ENCODE measurements at regions not wholly inside any gene's neighbourhood (a gene's known extent, or its start where the extent isn't known, plus 50 kb on each side); places are given as distances from the start of the nearest gene placed in this dataset.

DNA sequence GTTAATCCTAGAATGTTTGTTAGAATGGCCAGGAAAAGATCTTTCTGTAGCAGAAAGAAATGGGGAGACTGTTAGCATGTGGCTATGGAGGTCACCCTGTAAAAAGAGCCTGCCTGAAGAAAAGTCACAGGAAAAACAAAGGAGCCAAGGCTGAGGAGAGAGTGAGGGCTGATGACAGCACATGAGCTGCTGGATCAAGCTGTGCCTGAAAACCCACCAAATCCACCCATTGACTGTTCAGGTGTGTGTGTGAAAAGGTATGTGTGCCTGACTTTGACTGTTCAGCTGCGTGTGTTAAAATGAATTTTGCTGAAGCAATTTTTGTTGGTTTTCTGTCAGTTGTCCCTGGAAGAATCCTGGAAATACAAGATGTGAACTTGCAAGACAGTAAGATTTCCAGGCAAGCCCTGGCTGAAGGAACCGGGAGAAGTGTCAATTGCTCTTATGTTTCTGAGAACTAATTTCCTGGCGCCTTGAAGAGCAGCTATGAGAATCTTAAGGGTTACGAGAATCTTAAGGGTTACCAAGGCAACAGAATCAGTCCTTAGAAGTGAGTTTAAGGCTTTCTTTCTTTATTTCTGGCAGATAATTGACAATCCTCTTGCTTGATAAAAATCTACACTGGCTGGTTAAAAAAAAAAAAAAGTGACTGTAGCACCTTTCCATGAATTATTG, 73.0 kb upstream of the LGALSL start:
- DNase-seq, result no peak

DNA sequence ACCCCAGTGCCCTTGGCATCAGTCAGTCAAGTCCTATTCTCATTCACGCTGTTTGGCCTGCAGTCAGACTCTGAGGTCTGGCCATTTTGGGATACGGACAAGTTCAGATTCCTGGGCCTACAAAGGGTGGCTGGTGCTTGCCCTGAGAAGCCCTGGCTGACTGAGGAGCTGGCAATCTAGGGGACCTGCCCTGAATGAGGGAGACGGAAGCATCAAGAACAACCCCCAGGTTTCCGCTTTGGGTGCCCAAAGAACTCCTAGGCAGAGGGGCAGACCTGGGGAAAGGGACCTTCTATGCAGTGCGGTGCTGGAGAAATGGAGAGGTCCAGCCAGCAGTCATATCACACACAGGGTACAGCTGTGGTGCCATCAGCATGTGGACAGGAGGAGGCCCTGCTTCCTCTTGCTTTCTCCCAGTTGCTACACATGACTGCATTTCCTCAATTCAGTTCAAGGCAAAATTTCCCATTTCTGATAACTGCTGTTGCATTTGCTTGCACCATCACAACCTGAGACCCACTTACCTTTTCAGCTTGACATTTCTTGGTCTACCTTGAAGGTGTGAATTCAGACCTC, 70.9 kb upstream of the LGALSL start:
- peak; percentile 12 to 36 for DNase-seq

DNA sequence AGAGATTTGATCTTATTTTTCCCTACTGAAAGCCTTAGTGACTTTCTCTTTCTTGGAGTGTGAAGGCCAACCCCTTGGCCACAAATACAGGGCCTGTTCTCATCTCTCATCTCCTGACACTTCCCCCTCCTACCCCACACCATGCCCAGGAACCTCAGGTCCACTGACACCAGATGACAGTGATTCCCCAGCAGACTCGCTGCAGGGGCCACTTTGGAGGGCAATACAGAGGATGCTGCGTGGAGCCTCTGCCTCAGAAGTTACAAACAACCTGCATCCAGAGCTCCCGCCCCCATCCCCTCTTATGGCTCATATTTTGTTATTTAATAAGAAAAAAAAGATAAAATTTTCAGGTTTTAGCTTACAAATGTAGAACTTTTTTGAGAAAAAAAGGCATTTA, 70.1 kb upstream of the LGALSL start:
- no peak for DNase-seq

DNA sequence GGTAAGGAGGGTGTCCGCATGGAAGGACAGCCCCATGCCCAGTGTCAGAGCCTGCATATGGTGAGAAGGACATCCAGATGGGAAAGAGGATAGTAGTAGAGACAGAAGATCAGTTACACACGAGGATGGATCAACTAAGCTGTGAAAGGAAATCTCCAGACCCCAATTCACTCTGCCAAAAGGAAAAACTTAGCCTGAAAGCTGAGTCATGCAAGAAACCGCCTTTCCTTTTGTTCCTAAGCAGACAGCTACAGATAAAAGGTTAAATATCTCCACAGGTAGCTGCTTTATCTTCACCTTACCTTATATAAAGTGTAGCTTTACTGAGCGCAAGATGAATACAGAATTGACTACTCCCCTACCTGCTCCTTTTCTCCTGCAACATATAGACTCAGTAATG, 67.3 kb upstream of the LGALSL start:
- DNase-seq, result no peak

DNA sequence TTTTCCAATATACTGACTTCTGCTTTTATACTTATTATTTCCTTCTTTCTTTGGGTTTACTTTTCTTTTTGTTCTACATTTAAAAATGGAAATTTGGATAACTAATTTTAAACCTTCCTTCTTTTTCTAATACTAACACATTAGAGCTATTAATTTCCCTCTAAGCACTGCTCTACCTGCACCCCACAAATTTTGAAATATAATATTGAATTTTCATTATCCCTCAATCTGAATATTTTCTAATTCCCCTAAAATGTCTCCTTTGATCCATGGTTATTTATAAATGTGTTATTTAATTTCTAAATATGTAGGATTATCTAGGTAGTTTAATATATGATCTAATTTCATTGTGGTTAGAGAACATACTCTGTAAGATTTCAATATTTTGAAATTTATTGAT, 63.4 kb upstream of the LGALSL start:
- no peak for DNase-seq

DNA sequence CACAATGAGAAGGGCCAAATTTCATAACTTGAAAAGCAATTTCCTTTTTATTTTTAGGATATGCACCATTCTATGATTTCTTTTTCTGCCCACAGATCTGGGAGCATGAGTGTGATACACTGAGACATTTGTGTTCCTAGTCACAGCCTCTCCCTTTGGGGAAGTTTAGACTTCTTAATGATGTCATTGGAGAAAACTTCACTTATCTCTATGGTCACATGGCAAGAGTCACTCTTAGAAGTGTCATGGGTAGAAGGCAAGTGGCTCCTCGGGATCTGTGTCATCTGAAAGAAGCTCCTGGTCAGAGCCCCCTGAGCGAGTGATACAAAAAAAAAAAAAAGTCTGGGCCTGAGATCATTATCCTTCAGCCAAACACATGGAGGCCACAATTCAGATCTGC, 62.5 kb upstream of the LGALSL start:
- no peak for DNase-seq

DNA sequence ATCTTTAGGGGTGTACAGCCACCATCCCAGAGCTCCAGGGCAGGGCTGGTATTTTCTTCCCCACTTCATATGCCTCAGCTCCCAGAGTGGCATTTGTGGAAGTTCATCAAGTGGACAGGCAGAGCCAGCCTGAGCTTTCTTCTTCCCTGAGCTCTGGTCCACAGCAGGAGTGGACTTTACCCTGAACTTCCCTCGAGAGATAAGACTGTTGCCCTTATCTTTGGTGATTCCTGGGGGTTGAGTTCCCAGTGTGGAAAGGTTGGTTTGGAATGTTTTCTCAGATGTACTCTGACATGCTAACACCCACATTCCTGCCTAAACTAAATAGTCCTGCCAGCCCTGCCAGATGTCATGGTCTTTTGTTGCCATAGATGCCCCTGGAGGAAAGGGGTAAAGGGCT, 62.0 kb upstream of the LGALSL start:
- no peak for DNase-seq

DNA sequence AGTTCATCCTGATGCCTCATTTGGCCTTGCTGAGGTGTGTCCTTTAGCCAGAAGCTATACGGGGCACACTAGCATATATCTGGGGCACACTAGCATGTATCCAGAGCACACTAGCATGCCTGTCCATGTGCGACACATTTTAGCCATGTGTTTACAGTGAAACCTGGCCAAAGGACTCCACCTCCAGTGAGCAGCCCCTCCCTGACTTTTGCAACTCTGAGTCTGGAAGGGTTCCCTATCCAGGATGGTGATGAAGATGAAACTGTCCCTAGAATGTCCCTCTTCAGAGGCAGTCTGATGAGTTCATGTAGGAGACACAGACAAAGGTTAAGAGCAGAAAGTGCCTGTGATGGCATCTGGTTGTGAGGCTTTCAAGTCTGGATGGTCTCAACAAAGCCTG, 61.4 kb upstream of the LGALSL start:
- DNase-seq, result no peak

DNA sequence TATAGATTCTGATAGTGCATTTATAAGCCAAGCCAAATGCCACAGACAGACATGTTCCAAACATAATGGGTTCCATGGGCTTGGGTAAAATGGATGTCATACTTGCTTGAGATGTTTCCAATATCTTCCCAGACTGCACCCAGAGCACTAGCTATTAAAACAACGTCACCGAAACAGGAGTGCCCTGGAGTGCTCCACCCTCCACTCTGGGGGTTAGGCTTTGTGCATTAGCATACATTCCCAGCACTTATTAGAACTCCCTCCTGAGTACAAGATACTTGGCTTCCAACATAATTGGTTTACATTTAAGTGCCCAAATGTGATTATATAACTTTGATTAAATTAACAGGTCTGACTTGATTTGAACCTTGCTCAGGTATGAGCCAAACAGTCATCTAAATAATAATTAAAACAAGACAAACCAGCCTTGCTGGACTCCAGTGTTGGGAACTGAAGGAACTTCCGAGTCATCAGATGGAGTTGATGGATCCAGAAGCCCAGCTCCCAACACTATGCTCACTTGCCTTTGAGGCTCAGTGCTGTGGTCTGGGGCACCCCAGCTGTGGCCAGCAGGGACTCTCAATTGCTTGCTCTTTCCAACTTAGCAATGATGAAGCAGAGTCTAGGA, 60.5 kb upstream of the LGALSL start:
- no peak for DNase-seq

DNA sequence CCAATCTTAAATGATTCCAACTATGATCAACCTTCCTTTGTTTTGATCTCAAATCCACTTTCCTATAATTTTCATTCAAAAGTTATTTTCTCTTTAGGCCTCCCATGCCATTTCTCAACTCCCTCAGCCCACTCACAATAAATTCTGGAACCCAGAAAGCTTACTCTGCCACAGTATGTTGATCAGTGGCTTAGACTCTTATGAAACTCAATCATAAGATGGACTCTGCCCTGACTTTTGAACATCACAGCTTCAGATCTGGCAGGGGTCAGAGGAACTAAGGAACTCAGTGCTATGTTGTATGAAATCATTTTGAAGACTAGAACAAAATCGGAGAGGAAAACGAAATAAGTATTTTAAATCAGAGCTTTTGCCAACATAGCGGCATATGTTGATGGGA, 59.8 kb upstream of the LGALSL start:
- DNase-seq, result no peak

DNA sequence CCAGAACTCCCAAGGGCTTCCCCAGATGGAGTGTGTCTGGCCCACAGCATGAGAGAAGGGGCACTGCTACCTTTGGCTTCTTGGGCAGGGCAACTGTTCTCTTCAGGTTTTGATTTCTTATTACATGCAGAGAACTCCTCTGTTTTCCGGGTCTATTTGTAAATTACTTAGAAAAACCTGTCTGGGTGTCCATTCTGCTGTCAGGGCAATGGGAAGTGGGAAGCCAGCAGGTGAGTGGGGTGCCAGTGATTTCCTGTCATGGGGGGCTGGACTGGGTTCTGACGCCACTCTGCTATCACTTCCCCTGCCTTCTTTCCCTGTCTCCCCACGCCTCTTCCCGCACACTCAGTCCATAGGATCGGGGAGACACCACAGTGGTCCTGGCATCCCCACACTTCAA, 58.0 kb upstream of the LGALSL start:
- no peak for DNase-seq

DNA sequence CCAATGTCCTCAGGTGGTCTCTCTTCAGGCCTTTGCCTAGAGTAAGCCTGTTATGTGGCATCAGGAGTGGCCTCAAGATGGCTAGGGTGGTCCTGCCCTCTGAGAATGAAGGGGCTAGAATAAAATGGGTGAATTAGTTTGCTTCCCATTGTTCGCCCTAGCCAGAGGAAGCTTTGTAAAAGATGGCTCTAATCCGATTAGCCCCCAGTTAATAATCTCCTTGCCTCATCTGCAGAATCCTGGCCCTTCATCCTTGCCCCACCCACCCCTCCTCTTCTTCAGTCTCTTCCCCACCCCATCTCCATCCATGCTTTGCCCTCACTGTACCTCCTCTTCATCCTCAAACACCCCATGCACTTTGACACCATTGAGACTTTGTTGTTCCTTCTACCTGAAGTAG, 57.4 kb upstream of the LGALSL start:
- DNase-seq, result no peak

DNA sequence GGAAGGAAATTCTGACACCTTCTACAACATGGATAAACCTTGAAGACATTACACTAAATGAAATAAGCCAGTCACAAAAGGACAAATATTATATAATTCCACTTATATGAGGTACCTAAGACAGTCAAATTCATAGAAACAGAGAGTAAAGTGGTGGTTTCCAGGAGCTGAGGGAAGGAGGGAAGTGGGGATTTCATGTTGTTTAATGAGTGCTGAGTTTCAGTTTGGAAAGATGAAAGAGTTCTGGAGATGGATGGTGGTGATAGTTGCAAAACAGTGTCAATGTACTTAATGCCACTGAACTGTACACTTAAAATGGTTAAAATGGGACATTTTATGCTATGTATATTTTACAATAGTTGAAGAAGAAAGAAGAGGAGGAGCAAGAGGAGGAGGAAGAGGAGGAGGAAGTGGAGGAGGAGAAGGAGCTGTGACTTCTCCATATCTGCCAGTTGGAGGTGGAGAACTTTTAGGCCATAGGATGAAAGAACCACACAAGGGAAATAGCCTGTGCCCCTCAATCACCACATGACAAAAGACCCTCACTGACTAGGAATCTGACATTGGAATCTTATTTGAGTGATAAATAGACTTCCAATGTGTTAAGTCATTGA, 55.3 kb upstream of the LGALSL start:
- no peak for DNase-seq

DNA sequence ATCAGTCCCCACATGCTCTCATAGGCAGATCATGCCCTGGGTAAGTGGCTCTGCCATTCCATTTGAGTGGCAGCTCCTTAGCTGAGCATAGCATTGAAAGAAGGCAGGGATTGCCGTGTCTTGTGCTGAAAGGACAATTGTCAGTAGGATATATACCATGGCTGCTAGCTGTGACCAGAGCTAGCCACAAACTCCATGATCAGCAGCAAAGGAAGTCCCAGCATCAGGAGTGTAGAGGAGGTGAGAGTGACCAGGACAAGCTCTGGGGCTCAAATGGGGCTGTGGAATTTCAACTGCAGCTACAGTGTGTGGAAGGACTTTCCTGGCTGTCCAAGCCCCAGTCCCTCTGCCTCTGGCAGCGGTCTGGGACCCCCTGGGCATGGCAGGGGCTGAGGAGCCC, 54.4 kb upstream of the LGALSL start:
- no peak for DNase-seq

DNA sequence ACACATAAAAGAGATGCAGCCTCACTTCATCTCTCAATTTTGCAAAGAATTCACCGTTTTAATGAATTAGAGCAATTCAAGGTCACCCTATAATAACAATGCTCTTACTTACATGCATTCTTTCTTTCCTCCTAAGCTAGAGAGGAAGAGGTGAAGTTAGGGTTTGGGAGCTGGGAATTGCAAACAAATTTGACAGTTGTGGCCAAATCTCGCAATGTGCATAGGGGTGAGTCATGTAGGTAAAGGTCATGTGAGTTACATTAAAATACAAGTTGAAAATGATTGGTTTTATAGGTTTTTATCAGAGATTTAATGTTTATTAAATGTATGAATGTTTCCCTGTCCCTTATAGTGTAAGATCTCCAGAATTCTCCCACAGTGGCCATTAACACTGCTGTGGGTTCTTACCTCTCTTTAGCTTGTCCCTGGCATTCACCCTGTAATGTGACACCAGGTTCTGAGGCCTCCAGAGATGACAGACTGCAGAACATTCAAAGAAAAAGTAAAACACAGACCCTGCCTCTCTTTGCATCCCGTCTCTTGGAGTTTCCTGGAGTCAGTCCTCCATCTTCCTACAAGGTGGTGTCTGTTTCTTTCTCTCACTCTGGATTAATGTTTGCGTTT, 53.7 kb upstream of the LGALSL start:
- no peak for DNase-seq

DNA sequence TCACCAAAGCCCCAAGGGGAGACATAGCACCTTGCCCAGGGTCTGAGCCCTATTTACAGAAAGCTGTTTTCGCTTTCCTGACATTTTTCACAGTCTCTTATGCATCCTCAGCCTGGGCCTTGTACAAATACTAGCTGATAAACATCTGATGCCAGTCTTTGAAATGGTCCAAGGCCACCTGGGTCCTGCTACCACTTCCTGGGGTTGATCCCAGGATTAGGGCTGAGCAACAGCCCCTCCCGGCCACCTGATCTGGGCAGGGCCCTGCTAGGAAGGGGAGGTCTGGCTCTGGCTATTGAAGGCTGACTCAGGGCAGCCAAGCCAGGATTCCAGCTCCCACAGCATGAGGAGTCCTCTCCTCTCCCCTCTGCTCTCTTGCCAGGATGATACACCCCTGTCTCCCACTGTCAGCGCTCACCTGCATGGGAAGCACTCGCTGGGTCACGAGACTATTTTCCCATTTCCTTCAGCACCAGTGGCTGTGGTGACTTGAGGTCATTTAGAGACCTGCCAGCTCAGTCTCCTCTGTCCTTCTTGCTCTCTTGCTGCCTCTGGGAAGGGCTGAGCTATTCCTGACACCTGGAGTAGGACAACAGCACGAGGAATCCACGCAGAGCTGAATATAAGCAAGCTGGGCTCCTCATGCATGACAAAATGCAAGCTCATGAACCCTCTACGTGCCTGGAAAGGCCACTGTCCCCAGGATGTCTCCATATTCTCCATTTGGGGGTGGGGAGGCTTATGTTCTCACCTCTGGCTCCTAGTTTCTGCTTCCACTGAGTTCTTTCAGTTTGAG, 53.0 kb upstream of the LGALSL start:
- DNase-seq, result no peak

DNA sequence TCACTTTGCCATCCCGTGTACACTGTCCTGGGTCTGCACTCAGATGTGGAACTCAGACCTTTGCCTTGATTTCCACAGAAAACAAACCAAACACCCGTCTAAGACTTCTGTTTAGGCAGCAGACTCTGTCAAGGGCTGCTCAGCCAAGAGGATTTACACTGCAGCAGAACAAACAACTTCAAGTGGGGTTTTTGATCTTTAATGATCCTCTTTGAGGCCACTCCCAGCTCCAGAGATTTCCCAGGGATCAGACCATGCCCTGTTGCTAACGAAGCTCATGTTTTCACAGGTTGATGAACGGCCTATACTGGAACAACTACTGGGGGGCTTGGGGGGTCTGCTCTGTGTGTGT, 52.5 kb upstream of the LGALSL start:
- DNase-seq, result no peak

DNA sequence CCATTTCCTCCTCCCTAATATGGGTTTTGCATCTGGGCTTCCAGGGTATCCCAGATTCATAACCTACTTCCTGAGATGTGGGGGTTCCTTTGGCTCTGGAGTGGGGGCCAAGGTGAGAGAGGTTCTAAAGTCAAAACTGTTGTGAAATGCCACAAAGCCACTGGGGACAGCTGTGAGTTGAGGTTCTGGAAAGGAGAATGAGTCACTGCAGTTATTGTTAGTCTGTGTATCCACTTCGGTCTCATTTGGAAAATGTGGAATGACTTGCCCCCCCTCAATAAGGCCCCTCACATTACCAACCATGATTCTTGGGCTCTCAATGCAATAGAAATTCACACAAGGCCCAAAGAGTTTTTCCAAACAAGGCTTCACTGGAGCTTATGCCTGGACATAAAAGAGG, 51.1 kb upstream of the LGALSL start:
- no peak for DNase-seq

DNA sequence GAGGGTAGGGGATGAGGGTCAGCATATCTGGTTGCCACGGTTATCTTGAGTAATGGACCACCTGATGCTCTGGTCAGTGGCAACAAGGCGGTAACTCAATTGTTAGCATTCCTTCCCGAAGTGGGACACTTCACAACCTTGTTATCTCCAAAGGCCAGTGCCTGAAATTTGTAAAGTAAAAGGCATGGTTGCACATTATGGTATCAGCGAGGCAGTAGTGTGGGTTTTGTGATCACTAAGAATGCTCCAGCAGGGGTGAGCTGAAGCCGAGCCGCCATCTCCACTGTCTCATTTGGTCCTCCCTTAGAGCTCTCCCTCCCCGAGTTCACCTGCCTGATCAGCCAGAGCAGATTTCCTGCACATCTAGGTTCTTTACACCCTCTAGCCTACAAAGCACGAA, 50.5 kb upstream of the LGALSL start:
- DNase-seq, result no peak

DNA sequence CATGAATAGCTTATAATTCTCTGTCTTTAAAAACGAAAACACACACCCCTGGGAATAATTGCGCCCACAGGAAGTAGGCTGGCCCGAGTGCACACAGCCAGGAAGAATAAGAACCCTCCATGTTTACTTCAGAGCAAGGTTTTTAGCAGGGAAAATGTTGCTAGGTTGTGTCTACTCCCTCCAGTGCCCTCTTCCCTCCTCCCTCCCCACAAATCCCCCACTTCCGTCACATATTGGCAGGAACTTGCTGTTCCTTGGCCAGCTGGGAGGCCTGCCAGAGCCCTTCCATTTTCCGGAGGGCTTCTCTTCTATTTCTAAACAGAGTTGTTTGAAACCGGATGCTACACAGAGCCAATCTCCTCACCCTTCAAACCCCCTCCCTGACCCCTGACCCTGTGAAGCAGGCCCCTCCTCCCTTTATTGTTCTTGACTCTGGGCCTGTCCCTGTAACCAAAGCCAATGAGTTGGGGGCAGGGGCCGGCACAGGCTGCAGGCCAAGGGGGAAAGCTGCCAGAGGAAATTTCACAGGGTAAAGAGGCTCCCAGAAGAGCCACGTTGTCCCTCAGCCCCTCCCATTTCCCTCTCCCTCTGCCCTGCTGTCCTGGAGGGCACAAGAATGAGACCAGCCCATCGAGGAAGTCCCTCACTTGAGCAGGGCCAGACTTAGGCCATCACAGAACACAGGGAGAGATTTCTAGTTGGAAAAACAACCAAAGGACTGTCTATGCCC, 49.8 kb upstream of the LGALSL start:
- DNase-seq, result no peak
